Fibroblast of upper back skin (primary cell): ENCODE measurements at regions not wholly inside any gene's neighbourhood (a gene's known extent, or its start where the extent isn't known, plus 50 kb on each side); places are given as distances from the start of the nearest gene placed in this dataset.
"Not testable (repeated sequence)": the region's sequence is repeated elsewhere in the genome, so short reads cannot be mapped to it uniquely, and the experiment has no call there.

Experiments used
- DNase-seq: peaks from one replicate; pipeline ENCODE4 v3.0.0-alpha.2; 2013

DNA sequence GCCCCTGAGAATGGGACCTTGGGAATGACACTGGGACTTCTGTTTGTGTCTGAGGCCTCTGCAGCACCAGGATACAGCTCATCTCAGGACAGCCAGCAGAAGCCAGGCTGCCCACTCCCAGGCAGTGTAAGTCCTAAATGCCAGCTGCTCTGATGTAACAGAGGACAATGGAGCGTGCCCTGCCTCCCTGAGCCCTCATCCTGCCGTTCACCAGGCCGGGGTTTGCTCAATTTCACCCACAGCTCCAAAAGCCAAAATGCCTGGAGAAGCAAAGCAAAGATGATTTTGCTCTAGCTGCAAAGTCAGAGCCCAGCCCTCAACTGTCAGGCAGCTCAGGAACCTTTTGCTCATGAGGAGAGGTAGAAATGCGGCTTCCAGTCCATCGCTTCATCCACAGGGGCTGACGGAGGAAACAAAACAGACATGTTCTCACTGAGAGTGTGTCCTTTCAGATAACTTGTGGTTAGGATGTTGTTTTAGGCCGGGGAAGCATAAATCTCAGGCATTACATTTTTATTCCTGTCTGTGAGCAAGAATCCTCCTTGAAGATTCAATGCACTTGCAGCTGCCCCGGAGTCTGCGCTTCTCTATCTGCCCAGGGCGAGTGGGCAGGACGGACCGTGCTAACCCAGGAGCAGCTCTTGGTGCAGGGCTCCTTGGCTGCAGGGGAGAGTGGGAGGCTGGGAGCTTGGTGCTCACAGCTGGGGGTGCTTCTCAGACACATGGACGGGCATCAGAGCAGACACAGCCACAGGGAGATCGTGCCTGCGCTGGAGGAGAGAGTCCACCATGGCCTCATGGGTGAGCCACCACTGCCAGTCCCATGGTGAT lies 83.2 kb upstream of the CHST15 start:
- DNase-seq, result no peak

DNA sequence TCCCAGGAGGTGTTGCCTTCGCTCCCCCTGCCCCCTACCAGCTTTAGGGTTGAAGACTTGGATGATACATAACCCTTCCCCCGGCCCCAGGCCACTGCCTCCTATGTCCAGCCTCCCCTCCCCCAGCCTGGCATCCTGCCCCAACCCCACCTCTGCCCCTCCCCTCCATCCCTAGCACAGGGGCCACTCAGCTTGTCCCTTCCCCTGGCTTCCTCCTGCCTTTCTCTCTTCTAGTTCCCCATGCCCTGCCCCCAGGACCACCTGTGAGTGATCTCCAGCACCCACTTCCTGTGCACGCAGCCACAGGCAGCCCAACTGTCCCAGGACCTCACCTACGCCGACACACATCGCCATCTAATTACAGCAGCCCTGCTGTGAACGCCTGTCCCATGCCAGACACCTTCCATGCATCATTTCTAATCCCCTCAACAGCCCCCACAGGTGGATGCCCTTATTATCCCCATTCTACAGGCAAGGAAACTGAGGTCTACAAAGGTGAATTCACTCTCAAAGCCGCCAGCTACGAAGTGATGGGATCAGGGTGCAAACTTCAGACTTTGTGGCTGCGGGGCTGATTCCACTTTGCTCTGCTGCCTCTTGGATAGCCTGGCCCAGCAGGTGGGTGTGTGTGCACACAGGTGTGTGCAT lies 82.4 kb upstream of the CHST15 start:
- DNase-seq, result no peak

- DNase-seq, result no peak
Observed at GRCh38 chr10:124174673-124175645, 81.6 kb upstream of the CHST15 start.

DNA sequence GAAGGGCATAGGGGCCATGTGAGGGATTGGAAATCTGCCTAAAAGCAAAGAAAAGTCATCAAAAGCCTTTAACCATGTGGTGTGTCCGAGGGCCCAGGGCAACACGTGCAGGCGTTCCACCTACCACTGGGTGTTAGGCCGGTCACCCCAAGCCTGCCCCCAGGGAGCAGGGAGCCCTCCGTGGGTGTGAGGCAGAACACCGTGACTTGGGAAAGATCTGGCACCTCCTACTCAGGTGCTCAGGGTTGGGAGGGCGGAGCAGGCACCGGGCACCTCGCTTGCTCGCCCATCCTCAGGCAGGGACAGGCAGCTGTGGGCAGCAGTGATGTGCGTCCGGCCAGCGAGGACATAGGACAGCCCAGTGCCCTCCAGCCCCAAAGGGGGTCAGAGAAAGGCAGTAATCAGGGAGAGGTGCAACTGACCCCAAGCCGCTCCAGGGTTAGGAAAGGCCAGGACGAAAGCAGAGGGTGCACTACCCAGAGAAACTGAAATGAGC lies 80.7 kb upstream of the CHST15 start:
- no peak for DNase-seq

DNA sequence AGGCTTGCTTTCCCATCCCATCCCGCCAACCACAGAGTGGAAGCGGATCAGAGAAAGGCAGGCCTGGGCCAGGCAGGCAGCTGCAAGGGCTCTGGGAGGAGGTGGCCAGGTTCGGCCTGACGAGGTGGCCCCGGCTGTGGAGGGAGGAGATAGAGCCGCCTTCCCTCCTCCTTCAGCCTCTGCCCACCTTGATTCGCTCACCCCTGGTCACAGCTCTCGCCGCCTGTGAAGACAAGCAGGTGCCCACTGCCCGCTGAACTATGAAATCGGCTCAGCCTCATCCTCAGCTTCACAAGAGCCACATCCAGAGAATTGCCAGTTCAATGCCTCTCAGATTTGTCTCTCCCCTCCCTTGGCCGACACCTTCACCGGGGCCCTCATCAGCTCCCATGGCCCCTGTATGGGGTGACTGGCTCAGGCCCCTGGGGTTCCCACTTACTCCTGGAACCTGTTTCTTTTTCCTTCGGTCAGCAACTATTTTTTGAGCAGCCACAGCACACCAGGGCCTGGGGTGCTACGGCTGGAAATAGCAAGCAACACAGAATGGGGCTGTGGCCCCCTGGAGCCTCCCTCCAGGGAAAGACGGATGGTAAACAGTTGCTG lies 80.0 kb upstream of the CHST15 start:
- DNase-seq, result no peak

DNA sequence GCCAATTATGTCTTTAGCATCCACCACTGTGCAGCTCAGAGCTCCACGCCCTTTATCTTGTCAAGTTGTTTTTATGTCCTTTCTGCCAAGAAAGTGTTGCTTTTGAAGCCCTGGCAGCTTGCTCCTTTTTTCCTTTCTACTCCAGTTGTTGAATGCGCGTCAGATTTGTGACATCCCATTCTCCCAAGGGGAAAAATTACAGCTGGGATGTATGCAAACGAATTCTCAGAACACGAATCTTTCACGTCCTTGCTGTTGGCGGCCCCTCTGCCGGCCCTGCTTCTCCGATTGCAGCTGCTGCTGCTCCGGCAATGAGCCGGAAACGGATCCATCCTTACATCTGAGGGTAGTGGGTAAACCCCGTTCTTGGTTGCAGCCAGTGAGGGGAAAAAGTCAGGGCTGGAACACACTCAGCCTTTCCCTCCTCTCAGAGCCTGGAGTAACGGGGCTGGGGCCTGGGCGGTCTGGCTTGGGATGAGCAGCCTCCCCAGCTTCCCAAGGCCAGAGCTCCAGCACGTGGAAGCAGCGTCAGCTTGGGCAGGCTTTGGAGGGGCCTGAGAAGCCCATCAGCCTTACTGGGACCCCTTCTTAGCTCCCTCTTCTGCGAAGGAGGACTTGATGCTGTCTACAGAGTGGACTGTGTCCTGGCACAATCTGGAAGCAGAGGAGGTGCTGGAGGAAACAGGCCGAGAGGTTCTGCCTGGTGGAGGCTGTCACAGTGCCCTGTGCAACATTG lies 79.0 kb upstream of the CHST15 start:
- no peak for DNase-seq

DNA sequence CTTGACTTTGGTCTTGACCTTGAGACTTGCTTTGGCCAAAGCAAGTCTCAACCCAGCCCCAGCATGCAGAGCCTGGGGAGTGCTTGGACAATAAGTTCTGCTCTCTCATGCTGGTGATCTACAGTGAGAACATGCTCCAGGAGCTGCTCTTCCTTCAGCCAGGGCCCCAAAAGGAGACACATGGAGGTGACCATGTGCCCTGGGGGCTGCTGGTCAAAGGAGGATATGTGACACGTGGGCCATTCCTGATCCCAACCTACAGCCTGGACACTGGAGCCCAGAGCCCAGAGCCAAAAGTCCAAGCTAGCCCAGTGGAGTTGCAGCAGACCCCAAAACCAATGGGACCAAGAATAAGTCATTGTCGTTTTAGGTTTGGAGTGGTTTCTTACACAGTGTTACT lies 78.2 kb upstream of the CHST15 start:
- DNase-seq, result no peak

GRCh38 chr10:124170631-124171030 lies 77.2 kb upstream of the CHST15 start:
- DNase-seq, result no peak

DNA sequence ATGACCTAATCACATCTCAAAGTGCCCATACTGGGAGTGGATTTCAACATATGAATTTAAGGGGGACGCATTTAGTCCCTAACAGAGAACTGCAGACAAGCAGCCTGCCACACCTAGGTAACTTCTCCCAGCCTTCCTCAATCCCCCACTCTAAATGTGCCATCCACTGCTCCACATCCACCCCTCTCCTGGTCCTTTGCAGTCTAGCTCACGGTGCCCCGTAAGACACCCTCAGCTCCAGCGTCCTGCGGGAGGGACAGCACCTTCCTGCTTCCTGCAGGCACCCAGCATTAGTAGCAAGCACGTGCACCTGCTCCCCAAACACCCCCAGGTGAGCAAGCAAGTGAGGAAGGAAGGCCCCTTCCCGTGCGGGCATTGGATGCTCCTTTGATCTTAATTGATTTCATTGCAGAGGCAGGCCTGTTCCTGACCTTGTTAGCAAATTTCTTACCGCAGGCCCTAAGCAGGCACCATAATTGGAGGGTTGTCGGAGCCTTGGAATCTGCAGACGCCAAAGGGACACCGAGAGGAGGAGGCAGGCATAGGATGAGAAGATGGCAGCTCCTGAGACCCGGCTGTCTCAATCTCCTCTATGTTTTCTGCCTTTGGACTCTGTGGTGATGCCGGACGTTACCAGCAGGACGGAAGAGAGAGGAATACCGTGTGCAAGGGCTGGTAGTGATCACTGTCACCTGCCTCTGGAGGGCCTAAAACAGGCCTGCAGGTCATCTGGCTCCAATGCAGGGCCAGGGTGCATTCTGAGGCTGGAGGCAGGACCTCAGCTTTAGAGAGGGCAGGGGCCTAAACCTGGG lies 75.8 kb upstream of the CHST15 start:
- no peak for DNase-seq

DNA sequence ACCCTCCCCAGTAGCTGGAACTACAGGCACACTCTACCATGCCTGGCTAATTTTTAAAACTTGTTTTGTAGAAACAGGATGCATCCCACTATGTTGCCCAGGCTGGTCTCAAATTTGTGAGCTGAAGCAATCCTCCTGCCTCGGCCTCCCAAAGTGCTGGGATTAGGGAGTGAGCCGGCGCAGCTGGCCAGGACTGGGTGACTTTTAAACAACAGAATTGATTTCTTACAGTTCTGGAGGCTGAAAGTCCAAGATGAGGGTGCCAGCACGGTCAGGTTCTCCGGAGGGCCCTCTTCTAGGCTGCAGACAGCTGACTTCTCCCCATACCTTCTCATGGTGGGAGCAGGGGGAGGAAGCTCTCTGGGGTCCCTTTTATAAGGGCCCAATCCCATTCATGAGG lies 75.2 kb upstream of the CHST15 start:
- DNase-seq, result no peak

- DNase-seq, result not testable (repeated sequence)
Observed at GRCh38 chr10:124167925-124168324, 74.5 kb upstream of the CHST15 start.

GRCh38 chr10:124166431-124167125 lies 73.2 kb upstream of the CHST15 start:
- no peak for DNase-seq

DNA sequence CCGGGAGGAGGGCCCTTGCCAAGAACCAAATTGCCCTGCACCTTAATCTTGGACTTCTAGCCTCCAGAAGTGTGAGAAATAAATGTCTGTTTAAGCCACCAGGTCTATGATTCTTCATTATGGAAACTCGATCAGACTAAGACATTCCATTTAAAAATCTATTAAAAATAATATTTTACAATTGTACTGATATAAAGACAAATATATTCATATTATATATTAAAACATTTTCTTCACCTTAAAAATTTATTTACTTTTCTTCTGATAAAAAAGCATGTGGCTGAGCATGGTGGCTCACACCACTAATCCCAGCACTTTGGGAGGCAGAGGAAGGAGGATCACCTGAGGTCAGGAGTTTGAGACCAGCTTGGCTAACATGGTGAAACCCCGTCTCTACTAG lies 72.4 kb upstream of the CHST15 start:
- DNase-seq, result no peak

DNA sequence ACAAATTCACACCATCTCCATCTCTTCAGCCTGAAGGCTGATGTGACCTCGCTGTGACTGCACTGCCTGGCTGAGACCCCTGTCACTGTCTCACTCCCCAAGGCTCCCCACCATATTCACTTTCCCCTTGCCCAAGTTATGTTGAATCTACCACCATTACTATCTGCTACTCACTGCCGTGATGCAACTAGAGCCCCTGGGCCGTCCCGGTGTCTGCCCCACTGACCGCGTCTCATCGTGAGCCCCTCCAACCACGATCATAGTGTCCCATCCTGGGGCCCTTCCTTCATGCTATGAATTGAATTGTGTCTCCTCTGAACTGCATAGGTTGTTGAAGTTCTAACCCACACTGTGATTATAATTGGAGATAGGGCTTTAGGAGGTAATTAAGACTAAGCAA lies 71.9 kb upstream of the CHST15 start:
- DNase-seq, result no peak

- no peak for DNase-seq
Observed at GRCh38 chr10:124164264-124164663, 70.9 kb upstream of the CHST15 start.

- DNase-seq, result no peak
Observed at GRCh38 chr10:124162774-124163354, 69.5 kb upstream of the CHST15 start.

DNA sequence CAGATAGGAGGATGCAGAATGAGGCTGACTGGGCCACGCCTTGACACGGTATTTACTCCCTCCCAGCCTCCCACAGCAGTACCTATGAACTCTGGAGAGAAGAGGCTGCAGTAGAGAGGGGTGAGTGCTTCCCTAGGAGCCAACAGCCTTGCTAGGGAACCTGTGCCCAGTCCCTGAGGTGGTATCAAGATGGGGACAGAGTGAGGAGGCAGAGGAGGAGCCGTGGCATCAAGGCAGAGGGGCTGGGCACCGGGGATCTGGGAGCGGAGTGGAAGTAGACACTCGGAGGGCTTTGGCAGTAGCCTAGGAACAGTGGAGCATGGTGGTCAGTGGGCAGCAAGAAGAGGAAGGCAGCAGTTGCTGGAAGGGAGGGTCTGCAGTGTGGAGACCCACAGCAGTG lies 68.7 kb upstream of the CHST15 start:
- DNase-seq, result no peak

DNA sequence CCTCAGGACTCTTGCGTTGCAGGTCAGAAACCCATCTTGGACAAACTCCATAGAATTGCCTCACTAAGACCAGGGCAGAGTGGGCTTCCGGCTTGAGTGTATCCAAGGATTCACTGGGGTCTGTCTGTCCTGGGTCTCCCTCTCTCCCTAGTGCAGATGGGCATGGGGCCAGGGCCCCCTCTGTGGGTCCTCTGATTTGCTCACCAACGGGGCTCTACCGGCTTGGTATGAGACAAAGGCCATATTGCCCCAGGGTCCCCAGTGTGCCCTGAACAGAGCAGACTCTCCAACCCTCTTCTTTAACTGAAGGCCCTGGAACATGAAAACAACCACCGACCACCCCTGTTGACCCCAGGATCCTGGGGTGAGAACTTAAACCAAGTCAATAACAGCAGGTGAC lies 68.2 kb upstream of the CHST15 start:
- DNase-seq, result no peak

- DNase-seq, result no peak
Observed at GRCh38 chr10:124160943-124161582, 67.7 kb upstream of the CHST15 start.

DNA sequence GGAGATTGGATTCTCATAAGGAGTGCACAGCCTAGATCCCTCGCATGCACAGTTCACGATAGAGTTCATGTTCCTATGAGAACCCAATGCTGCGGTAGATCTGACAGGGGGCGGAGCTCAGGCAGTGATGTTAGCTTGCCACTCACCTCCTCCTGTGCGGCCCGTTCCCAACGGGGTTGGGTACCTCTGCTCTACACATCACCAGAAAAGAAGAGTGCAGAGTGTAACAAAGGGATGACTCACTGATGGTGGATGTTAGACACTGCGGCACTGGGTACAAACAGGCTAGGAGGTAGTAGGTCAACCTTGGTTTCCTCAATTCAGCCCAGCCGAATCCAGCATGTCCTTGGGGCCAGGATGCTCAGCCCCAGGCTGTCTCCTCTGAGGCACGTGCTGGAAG lies 66.8 kb upstream of the CHST15 start:
- no peak for DNase-seq
